ENCODE measurements at regions not wholly inside any gene's neighbourhood (a gene's known extent, or its start where the extent isn't known, plus 50 kb on each side); places are given as distances from the start of the nearest gene placed in this dataset.
"Not testable (repeated sequence)": the region's sequence is repeated elsewhere in the genome, so short reads cannot be mapped to it uniquely, and the experiment has no call there.

- DNase-seq (ENCODE audit: low spot score), result not testable (repeated sequence)
Observed at GRCh38 chr13:111672198-111672597, 351.8 kb downstream of the TEX29 start.

- DNase-seq (ENCODE audit: low spot score), result not testable (repeated sequence)
Observed at GRCh38 chr13:111678120-111678882, 357.9 kb downstream of the TEX29 start.

- DNase-seq (ENCODE audit: low spot score), result not testable (repeated sequence)
Observed at GRCh38 chr13:111679645-111680044, 359.2 kb downstream of the TEX29 start.

GRCh38 chr13:111680100-111680499, 359.7 kb downstream of the TEX29 start:
- not testable (repeated sequence) for DNase-seq (ENCODE audit: low spot score)

- not testable (repeated sequence) for DNase-seq (ENCODE audit: low spot score)
Observed at GRCh38 chr13:111692028-111692427, 371.6 kb downstream of the TEX29 start.

- not testable (repeated sequence) for DNase-seq (ENCODE audit: low spot score)
Observed at GRCh38 chr13:111696121-111696520, 370.8 kb upstream of the SOX1 start.

- not testable (repeated sequence) for DNase-seq (ENCODE audit: low spot score)
Observed at GRCh38 chr13:111702059-111702458, 364.9 kb upstream of the SOX1 start.
